ENCODE measurements at regions not wholly inside any gene's neighbourhood (a gene's known extent, or its start where the extent isn't known, plus 50 kb on each side); places are given as distances from the start of the nearest gene placed in this dataset.

- TF ChIP-seq, protein P1, sequence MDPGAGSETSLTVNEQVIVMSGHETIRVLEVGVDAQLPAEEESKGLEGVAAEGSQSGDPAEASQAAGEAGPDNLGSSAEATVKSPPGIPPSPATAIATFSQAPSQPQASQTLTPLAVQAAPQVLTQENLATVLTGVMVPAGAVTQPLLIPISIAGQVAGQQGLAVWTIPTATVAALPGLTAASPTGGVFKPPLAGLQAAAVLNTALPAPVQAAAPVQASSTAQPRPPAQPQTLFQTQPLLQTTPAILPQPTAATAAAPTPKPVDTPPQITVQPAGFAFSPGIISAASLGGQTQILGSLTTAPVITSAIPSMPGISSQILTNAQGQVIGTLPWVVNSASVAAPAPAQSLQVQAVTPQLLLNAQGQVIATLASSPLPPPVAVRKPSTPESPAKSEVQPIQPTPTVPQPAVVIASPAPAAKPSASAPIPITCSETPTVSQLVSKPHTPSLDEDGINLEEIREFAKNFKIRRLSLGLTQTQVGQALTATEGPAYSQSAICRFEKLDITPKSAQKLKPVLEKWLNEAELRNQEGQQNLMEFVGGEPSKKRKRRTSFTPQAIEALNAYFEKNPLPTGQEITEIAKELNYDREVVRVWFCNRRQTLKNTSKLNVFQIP (CRISPR knock-in tag; IDR thresholded peaks at IDR 0.05; ENCODE audit: borderline replicate concordance, low read depth) = no peak
- TF ChIP-seq TCF4 (CRISPR knock-in tag; IDR thresholded peaks at IDR 0.05; ENCODE audit: borderline replicate concordance) = no peak
- TF ChIP-seq TSHZ2 (CRISPR knock-in tag; IDR thresholded peaks at IDR 0.05) = no peak
- no peak for TF ChIP-seq BACH2 (CRISPR knock-in tag; IDR thresholded peaks at IDR 0.05; ENCODE audit: borderline replicate concordance)
Observed at GRCh38 chrX:23478561-23478960, 143.9 kb downstream of the PTCHD1 start (continued).

- ATAC-seq = no peak
- TF ChIP-seq ZFP30 (CRISPR knock-in tag; IDR thresholded peaks at IDR 0.05) (no peak), TCF4 (CRISPR knock-in tag; IDR thresholded peaks at IDR 0.05; ENCODE audit: borderline replicate concordance) (no peak), ARNTL (CRISPR knock-in tag; IDR thresholded peaks at IDR 0.05; ENCODE audit: borderline replicate concordance, low read depth) (no peak), RARB (CRISPR knock-in tag; IDR thresholded peaks at IDR 0.05) (no peak), GLIS3 (CRISPR knock-in tag; IDR thresholded peaks at IDR 0.05) (no peak), BACH2 (CRISPR knock-in tag; IDR thresholded peaks at IDR 0.05; ENCODE audit: borderline replicate concordance) (no peak), ESRRG (CRISPR knock-in tag; IDR thresholded peaks at IDR 0.05) (no peak), ZNF8 (CRISPR knock-in tag; IDR thresholded peaks at IDR 0.05) (no peak), ISL1 (CRISPR knock-in tag; IDR thresholded peaks at IDR 0.05) (no peak), PPARA (CRISPR knock-in tag; IDR thresholded peaks at IDR 0.05; ENCODE audit: borderline replicate concordance) (no peak), CSRNP3 (CRISPR knock-in tag; IDR thresholded peaks at IDR 0.05) (no peak), ZNF70 (CRISPR knock-in tag; IDR thresholded peaks at IDR 0.05) (no peak), TOX (CRISPR knock-in tag; IDR thresholded peaks at IDR 0.05; ENCODE audit: borderline replicate concordance) (no peak), CSDC2 (CRISPR knock-in tag; IDR thresholded peaks at IDR 0.05) (no peak), ZNF565 (CRISPR knock-in tag; conservative IDR thresholded peaks at IDR 0.05; ENCODE audit: low read depth) (no peak), ZC3H10 (CRISPR knock-in tag; IDR thresholded peaks at IDR 0.05) (no peak), TSHZ2 (CRISPR knock-in tag; IDR thresholded peaks at IDR 0.05) (no peak)
- TF ChIP-seq, protein P2, sequence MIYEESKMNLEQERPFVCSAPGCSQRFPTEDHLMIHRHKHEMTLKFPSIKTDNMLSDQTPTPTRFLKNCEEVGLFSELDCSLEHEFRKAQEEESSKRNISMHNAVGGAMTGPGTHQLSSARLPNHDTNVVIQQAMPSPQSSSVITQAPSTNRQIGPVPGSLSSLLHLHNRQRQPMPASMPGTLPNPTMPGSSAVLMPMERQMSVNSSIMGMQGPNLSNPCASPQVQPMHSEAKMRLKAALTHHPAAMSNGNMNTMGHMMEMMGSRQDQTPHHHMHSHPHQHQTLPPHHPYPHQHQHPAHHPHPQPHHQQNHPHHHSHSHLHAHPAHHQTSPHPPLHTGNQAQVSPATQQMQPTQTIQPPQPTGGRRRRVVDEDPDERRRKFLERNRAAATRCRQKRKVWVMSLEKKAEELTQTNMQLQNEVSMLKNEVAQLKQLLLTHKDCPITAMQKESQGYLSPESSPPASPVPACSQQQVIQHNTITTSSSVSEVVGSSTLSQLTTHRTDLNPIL (CRISPR knock-in tag; IDR thresholded peaks at IDR 0.05; ENCODE audit: low read depth) = no peak
- TF ChIP-seq, protein P1 (CRISPR knock-in tag; IDR thresholded peaks at IDR 0.05; ENCODE audit: borderline replicate concordance, low read depth) = no peak
Observed at GRCh38 chrX:23482561-23482960, 147.9 kb downstream of the PTCHD1 start.

All from SK-N-SH treated with all-trans-retinoic acid at 6 μM for 48 hours (cell line).